Hepatocyte (in vitro differentiated cells): ENCODE measurements at regions not wholly inside any gene's neighbourhood (a gene's known extent, or its start where the extent isn't known, plus 50 kb on each side); places are given as distances from the start of the nearest gene placed in this dataset.

ENCODE experiments used
- CTCF ChIP-seq: fragments of 200-600 bp; sonication (generic); IDR thresholded peaks from 2 replicates; pipeline ENCODE4 v1.5.1; 2016; ENCODE audit warnings: antibody characterized with exemption, mild to moderate bottlenecking; ENCODE audit not compliant: poor library complexity
- EZH2 ChIP-seq: fragments of 200-600 bp; sonication (generic); IDR thresholded peaks from 2 replicates; pipeline ENCODE4 v1.6.1; 2016; ENCODE audit warnings: antibody characterized with exemption, mild to moderate bottlenecking, borderline replicate concordance
- EZH2phosphoT487 ChIP-seq: fragments of 200-600 bp; sonication (generic); IDR thresholded peaks from one replicate; pipeline ENCODE4 v1.6.1; 2018; ENCODE audit warnings: antibody characterized with exemption, mild to moderate bottlenecking, low read depth, moderate library complexity; ENCODE audit not compliant: unreplicated experiment, severe bottlenecking

- TF ChIP-seq EZH2, result no peak
- no peak for TF ChIP-seq EZH2phosphoT487
- no peak for TF ChIP-seq CTCF
These were observed 109.0 kb downstream of the RIN2 start for GRCh38 chr20:19867074-19867473.
